ENCODE measurements at regions not wholly inside any gene's neighbourhood (a gene's known extent, or its start where the extent isn't known, plus 50 kb on each side); places are given as distances from the start of the nearest gene placed in this dataset.

DNA sequence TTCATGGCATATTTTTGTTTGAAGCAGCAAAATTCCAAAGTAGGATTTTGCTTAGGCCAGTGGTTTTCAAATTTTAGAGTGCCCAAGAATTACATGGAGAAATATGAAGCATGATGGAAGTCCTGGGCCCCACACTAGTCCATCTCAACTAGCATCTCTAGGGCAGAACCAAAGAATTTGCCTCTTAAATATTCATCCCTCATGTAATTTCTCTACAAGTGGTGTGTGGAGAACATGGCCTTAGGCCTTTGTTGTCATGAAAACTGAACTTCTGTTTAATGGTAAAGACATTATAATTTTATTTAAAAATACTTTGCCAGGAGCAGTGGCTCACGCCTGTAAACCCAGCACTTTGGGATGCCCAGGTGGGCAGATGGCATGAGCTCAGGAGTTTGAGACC lies 75.9 kb upstream of the CCNG1 start:
- H3K9me3 ChIP-seq = no peaks in the 10 kb centered on the region
- no peaks in the 10 kb centered on the region for H3K4me1 ChIP-seq
- no peaks in the 10 kb centered on the region for H3K36me3 ChIP-seq
- TF ChIP-seq CTCF (IDR thresholded peaks at IDR 0.05) (no peak), POLR2AphosphoS5 (IDR thresholded peaks at IDR 0.05) (no peak), EP300 (IDR thresholded peaks at IDR 0.05) (no peak), POLR2A (IDR thresholded peaks at IDR 0.05) (no peak)
- no peak for ATAC-seq
- H3K27me3 ChIP-seq = no peaks in the 10 kb centered on the region
- no peak overlapping the region for H3K4me3 ChIP-seq
- WGBS, 2 donors (ENCODE audit: low coverage in 1 of 2) = 71 to 100% methylated on average over 1 of the region's 1 CpG
- no peak overlapping the region for H3K27ac ChIP-seq

DNA sequence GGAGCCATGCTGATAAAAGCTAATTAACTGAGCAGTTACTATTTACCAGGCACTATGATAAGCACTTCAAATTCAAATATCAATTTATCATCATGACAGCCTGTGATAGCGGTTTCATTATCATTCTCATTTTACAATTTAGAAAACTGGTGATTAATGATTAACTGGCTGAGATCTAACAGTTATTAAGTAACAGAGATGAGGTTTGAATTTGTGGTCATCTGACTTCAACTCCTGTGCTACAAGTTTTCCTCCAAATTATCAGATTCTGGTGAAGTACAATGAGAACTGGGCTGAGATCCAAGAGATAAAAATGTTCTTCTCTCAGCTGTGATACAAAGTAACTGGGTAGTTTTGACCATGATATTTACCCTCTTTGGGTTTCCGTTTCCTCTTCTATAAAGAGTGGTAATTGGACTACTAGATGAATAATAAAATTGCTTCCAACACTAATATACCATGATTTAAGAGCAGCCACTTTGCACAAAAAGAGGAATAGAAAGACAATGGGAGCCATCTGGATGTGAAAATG lies 74.5 kb upstream of the CCNG1 start:
- TF ChIP-seq EP300 (IDR thresholded peaks at IDR 0.05) = no peak
- no peak for TF ChIP-seq CTCF (IDR thresholded peaks at IDR 0.05)
- TF ChIP-seq POLR2A (IDR thresholded peaks at IDR 0.05) = no peak
- TF ChIP-seq POLR2AphosphoS5 (IDR thresholded peaks at IDR 0.05) = no peak
- Histone ChIP-seq H3K27ac (no peak overlapping the region), H3K27me3 (no peaks in the 10 kb centered on the region), H3K4me3 (no peak overlapping the region), H3K36me3 (no peaks in the 10 kb centered on the region), H3K9me3 (no peaks in the 10 kb centered on the region), H3K4me1 (no peaks in the 10 kb centered on the region)
- ATAC-seq = no peak
- WGBS, 2 donors (ENCODE audit: low coverage in 1 of 2) = 61 to 73% methylated on average over 2 of the region's 2 CpGs

DNA sequence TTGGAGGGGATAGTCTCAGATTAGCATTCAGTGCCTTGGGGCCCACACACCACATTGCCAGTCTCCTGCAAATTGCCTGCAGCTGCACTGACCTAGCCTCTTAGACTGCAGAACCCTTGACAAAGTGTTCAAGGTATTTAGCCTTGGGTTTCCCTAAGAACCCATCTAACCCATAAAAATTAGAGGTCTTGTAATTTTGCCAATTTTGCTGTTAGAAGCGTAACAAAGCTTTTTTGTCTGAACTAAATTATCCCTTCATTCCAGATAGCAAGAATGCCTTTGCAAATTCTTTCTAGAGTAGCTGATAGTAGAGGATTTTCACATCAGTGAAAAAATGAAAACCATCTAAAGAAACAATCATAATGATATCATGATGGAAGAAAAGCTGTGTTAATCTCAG lies 74.0 kb upstream of the CCNG1 start:
- Histone ChIP-seq H3K27me3 (no peaks in the 10 kb centered on the region), H3K9me3 (no peaks in the 10 kb centered on the region), H3K27ac (no peak overlapping the region), H3K36me3 (no peaks in the 10 kb centered on the region), H3K4me3 (no peak overlapping the region), H3K4me1 (no peaks in the 10 kb centered on the region)
- TF ChIP-seq CTCF (IDR thresholded peaks at IDR 0.05) (no peak), EP300 (IDR thresholded peaks at IDR 0.05) (no peak), POLR2AphosphoS5 (IDR thresholded peaks at IDR 0.05) (no peak), POLR2A (IDR thresholded peaks at IDR 0.05) (no peak)
- no peak for ATAC-seq
- 67 to 86% methylated on average over 1 of the region's 1 CpG for WGBS, 2 donors (ENCODE audit: low coverage in 1 of 2)

DNA sequence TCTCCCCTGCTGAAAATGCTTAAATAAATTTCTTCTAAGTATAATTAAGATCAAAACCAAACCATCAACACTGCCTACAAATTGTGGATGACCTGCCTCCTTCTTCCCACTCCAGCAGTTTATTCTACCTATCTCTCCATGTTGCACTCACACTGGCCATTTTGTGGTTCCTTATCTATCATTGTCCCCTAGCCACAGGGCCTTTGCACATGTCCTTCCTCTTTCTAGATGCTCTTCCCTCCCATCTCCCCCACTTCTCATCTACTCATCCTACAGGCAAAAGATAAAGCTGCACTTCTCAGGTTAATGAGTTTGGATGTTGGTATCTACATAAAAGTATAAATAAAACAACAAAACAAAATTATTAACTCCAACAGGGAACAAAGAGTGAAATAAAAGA lies 70.6 kb upstream of the CCNG1 start:
- ATAC-seq = no peak
- no peaks in the 10 kb centered on the region for H3K36me3 ChIP-seq
- no peaks in the 10 kb centered on the region for H3K27me3 ChIP-seq
- H3K4me3 ChIP-seq = no peak overlapping the region
- peaks cover 0 to 8% (median 0%) of the 10 kb centered on the region in 3 donors for H3K9me3 ChIP-seq
- no peak for TF ChIP-seq CTCF (IDR thresholded peaks at IDR 0.05)
- no peak for TF ChIP-seq POLR2AphosphoS5 (IDR thresholded peaks at IDR 0.05)
- TF ChIP-seq EP300 (IDR thresholded peaks at IDR 0.05) = no peak
- no peak for TF ChIP-seq POLR2A (IDR thresholded peaks at IDR 0.05)
- no peaks in the 10 kb centered on the region for H3K4me1 ChIP-seq
- H3K27ac ChIP-seq = no peak overlapping the region

- TF ChIP-seq POLR2AphosphoS5 (IDR thresholded peaks at IDR 0.05) (no peak), EP300 (IDR thresholded peaks at IDR 0.05) (no peak), POLR2A (IDR thresholded peaks at IDR 0.05) (no peak), CTCF (IDR thresholded peaks at IDR 0.05) (no peak)
- no peaks in the 10 kb centered on the region for H3K27me3 ChIP-seq
- no peak overlapping the region for H3K4me3 ChIP-seq
- H3K36me3 ChIP-seq = no peaks in the 10 kb centered on the region
- H3K9me3 ChIP-seq = peaks cover 0 to 8% (median 0%) of the 10 kb centered on the region in 3 donors
- H3K27ac ChIP-seq = no peak overlapping the region
- no peaks in the 10 kb centered on the region for H3K4me1 ChIP-seq
- ATAC-seq = no peak
- 23 to 42% methylated on average over 1 of the region's 1 CpG for WGBS, 2 donors (ENCODE audit: low coverage in 1 of 2)
These were observed 67.5 kb upstream of the CCNG1 start for GRCh38 chr5:163369776-163370385.
